IPS DF 19.7 (cell line): ENCODE measurements at regions not wholly inside any gene's neighbourhood (a gene's known extent, or its start where the extent isn't known, plus 50 kb on each side); places are given as distances from the start of the nearest gene placed in this dataset.

Experiments
- DNase-seq: peaks from one replicate; pipeline ENCODE4 v3.0.0-alpha.2; 2013; ENCODE audit warnings: low read depth, low spot score

DNA sequence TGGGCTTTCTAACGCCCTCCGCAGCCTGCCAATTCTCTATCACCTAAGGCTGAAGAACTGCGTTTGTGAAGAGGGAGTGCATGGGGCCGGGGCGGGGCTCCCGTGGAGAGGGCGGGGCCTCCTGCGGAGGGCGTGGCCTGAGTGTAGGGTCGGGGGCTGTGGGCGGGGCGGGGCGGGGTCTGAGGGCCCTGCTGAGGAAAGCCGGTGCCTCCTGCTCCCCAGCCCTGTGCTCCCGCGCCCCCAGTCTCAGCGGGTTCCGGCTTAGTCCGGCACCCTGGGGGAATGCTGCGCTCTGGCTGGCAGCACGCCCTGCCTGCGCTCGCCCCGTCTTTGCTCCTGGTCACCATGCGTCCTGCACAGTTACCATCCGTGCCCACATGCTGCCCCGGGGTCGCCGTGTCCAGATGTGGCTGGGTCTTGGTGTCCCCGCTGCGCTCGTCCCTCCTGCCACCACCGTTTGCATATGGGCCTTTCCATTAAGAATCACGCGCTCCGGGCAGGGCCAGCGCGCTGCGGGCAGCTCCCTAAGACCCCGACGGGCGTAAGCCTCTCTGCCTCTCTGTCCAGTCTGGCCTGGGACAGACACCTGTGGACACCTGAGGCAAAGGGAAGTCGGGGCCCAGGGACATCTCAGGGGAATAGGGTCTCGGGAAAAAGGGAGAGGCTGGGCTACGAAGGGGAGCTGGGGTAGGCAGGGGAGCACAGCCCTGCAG lies 144.0 kb upstream of the RET start:
- DNase-seq: no peak

DNA sequence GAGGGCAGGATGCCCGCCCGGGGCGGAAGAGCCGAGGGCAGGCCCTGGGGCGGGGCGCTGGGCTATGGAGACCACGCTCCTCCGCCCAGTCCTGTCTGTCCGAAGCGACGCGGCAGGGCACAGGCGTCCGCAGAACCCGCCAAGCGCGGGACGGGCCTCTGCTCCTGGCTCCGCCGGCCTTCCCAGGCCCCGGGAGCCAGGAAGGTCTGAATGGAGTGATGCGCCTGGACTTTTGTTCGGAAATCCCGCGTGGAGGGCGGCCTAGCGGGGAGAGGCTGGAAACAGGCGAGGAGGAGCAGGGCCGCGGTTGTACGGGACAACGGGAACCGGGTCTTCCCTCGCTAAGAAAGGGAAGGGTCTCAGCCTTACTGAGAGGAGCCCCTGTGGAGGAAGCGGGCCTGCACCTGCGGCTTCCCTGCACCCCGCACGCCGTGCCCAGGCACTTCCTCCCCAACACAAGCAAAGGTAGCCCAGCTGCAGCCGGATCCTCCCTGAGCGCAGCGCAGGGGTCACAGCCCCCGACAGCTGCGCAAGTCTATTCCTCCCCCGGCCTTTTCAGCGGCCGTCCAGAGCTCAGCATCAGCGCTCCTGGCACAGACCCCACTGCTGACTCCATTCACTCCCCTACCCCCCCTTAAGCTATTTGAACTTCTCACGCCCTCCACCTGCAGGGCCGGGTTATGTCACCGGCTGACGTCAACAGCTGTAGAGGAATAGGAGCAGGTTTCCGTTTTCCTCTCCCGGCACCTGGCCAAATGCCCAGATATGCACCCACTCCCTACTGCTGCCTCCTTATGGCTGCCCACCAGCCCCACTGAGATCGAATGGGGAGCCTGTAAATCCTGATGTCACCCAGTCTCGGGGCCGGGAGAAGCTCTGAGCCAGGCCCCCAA lies 143.2 kb upstream of the RET start:
- DNase-seq: no peak

DNA sequence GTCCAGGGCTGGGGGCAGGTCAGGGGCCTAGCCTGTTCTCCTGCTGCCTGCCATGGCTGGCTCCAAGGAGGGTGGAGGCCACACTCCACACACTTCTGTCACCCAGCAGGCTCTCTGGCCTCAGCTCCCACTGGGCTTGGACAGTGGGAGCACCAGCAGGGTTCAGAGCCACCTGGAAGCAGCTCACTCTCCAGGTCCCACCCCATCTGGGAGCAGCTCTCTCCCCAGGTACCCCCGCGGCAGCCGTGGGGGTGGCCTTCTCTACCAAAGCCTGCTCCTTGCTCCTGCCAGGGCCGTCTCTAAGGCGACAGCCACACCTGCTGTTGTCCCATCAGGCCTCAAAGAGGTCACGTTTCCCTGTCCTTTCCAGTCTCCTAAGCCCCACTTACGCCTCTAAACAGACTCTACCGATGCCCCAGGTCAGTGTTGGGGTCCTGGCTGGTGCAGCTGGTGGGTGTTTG lies 142.5 kb upstream of the RET start:
- DNase-seq: no peak

DNA sequence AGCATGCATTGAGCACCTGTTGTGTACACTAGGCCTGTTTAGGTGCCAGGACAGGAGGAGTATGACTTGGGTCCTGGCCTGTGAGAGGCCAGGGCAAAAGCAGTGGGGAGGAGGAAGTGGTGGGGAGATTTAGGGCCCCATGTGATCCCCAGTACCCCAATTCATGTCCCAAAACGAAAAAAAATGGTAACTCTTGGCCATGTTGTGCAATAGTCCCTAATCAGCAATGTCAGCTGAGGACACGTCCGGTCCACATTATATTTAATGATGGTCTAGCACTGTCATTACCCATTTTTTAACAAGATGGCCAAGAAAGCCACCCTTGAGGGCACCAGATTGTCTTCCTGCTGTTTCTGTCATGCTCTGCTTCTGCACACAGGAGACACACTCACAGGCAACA lies 142.0 kb upstream of the RET start:
- no peak for DNase-seq

DNA sequence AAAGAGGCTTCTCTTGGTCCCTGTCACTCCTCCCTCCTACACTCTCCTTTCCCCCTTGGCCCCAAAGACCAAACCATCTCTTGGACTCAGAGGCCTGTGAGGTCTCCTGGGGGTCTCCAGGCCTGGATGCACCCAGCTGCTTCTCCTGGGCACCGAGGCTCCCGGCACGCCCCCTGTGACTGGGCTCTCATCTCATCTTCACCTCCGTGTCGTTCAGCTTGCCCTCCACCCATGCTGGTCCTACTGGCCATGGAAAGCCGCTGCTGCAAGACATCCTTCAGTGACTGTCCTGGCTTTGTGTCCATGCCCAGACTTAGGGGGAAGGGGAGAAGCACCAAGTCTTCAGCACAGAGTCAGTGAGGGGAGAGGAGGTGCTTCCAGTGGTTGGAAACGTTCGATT lies 141.4 kb upstream of the RET start:
- DNase-seq: no peak

DNA sequence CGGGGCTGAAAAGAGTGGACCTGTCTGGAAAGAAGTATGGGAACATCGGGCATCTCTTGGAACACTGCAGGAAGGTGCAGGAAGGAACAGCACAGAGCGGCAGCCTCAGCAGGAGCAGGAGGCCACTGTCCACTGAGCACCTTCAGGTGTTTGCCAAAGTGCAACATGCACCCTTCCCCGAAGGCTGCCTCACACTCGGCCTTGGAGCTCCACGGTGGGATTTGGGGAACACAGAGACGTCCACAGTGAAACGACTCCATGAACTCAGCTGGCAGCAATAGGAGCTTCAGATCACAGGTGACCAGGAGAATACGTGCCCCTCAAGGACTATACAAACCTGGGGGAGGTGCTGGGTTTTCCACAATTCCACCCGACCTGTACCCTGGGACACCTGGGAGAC lies 140.3 kb upstream of the RET start:
- no peak for DNase-seq

DNA sequence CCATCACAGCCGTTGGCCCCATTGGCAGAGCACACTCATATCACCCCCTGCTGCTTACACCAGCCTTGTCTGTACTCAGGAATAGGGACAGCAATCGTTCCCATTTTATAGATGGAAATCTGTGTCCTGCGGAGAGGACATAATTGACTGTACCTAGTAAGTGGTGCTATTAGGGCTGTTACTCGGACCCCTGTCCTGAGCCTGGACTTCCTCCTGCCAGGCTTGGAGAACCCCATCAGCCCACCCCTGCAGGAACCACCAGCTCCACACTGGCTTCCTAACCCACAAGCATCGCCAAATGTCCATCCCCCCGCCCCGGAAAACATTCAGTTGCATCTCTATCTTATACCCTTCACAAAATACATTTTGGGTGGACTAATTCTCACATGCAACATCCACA lies 139.8 kb upstream of the RET start:
- DNase-seq: no peak

DNA sequence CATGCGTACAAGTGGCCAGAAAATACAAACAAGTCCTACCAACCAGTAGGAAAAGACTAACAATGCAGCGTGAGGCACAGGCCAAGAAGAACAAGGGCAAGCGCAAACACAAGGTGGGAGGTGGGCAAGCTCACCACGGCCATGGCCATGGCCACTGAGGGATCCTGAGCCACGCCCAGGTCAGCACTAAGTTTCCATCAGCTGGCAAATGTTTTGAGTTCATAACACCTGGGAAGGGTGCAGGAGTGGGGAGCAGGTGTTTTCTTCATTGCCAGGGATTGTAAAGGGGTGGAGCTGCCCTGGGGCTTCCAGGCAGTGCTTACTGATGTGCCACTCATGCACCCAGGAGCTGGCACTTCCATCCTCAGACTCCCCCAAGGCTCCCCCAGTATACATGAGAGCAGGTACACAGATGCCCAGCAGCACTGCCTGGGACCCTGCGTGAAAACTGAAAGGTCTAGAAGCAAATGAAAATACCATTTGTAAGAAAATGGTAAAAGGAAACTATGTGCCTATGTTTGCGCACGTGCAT lies 139.2 kb upstream of the RET start:
- DNase-seq: no peak

DNA sequence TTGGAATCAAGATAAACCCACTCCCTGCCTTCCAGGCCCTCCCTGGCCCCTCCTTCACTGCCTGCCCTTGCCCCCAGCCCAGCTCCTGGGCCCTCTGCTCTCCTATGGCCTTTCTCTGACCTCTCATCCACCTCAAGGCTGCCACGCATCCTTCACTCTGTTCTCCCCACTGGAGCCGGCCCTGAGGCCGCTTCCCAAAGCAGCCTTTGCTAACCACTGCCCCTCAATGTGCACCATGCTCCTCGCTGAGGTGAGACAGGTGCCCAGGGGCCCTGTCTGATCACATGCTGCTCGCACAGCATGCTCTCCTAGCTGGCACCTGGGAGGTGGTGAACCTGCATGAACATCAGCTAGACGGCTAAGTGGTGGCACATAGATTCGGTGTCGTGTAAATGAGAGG lies 138.5 kb upstream of the RET start:
- no peak for DNase-seq

DNA sequence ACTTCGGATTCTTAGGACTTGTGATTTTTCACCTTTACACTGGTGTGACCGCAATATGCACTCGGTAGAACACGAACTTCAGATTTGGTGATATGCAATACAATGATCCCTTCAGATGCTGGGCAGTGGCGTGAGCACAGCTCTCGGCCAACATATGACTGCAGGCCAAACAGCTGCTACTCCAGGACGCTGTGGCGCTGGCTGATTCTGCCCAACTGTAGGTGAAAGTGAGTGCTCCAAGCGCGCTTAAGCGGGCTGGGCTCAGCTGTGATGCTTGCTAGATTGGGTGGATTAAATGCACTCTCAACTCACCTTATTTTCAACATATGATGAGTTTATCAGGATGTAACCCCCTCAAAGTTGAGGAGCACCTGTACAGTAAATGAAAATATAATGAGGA lies 137.6 kb upstream of the RET start:
- no peak for DNase-seq

DNA sequence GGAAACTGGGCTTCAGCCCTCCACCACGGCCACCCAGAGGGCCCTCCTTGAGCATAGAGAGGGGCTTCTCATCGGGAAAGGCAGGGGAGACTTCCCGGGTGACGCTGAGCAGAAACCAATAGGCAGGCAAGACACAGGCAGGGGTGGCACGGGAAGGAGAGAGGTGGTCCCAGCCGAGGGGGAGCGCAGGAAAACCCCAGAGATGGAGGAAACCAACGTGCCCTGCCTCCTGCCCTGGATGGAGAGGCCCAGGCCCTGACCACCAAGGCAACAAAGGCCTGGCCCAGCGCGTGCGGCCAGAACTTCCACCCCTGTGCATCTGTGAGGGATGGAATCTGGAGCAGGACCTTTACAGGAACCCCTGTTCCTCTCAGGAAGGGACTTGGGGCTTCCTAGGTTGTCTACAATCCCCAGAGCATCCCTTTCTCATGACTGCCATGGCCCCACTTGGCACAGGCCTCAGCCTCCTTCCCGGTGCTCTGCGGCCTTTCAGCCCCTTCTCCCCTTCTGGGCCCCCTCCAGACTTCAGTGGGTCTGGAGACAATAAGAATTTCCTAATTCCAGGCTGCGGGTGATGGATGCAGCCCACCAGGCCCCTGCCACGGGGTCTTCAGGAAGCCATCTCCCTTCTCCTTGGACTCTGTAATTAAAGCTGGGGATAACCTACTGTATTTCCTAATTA lies 137.0 kb upstream of the RET start:
- no peak for DNase-seq

DNA sequence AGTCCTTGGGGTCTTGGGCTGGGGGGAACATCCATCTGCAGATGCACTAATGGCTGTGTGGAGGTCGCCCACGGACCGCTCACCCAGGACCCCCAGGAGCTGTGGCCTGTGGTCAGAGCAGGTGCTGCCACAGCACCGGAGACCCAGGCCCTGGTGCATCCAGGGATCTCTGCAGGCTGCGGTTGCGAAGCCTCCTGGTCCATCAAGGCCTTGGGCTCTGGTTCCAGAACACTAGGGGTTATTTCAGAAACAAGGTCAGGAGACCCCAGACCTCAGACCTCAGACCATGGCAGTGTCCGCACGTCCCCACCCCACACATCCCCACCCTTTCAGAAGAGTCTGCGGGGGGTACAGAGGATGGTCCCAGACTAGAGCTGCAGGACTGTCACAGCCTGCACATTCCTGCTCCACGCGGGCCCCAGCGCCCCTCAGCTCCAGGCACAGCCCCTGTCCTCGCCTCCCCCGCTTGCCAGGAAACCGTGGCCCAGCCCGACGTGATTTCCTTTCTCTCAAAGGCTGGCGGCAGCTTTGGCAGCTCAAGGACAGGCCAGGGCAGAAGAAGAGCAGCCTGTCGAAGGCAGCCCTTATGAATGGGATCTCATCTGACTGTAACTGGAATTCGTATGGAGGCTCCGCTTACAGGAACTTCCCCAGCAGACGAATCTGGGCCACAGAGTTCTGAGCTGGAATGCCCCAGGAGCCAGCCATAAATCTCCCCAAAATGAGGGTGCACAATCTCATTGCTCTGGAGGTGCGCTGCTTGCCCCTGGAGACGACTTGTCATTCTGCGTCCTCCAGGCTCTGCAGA lies 136.2 kb upstream of the RET start:
- DNase-seq: no peak

DNA sequence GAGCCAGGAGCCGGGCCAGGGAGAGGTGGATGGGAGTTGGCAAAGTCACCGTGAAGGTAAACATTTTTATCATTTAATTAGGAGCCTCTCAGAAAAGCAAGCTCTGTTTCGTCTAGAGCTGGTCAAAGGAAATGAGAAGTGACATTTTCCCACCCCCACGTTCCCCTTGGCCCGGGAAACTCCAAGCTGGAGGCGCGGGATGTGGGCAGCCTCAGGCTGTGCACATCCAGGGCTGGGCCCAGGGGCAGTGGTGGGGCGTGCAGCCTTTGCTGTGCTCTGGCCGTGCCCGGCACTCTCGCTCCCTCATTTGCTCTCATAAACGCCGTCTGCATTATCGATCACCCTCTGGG lies 135.6 kb upstream of the RET start:
- no peak for DNase-seq

DNA sequence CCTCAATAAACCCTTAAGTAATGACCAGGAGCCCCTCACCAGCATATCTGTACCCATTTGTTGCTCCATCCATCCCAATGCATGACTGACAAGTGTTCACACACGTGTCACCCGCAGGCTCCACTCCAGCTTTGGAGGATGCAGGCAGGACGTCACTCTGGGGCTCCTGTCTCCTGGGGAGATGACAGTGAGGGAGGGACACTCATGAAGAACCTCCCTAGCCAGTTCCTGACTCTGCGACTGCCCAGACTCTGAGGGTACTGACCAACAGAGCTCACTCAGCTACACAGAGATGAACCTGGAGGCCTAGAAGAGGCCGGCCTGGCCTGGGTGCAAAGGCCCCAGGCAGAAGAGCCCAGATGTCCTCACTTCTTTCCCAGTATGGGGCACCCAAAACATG lies 135.1 kb upstream of the RET start:
- no peak for DNase-seq

DNA sequence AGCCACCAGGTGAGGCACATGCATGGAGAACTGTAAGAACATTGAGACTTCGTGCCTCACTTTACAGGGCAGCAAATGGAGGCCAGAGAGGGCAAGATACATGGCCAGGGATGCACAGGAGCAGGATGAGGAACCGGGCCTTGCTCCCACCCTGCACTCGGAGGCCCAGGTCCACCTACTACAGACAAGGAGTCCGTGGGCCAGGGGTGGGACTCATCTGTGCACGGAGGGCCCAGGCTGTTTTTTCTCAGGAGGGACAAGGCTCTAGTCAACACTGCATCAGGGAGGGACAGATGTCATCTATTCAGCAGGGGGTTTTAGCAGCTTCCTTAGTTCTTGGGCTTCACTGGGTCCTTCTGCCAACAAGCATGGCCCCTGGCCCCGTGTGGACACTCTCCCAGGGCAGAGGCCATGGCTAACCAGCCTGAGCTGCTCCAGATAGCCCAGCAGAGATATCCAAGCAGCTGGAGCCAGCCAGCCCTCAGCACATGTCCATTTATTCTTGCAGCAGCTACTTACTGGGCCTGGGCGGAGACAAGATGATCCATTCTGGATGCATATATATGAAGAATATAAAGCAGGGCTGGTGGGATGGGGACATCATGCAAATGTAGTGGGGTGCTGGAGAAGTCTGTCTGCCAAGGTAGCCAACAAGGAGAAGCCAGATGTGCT lies 134.5 kb upstream of the RET start:
- no peak for DNase-seq

DNA sequence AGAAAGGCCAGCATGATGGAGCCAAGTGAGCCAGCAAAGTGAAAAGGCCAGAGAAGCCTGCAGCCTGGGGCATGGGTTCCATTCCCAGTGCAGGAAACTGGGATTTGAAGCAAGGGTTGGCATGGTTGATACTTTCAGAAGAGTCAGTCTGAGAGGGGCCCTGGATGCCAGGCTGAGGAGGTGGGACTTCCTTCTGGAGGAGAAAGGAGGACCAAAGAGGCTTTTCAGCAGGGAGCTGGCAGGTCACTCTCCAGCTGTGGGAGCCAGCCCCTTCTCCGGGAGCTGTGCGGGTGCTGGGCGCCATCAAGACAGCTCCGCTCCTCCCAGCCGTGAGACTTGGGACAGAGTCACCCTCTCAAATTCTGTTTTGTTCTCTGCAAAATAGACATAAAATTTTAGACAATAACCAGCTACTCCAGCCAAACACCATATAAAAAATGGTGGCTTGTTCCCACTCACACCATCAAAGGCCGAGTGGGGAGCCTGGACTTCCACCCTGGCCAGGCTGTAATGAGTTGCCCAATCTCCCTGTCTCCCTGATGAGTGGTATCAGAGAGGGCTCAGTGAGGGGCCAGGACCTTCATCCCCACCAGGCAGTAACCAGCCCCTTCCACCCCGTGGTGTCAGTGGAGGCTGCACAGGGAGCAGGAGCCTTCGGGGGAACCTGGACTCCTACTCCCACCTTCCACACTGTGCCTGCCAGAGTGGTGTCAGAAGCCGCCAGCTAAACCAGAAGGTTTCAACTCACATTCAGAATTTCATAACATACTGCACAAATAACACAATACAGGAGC lies 133.6 kb upstream of the RET start:
- DNase-seq: no peak

DNA sequence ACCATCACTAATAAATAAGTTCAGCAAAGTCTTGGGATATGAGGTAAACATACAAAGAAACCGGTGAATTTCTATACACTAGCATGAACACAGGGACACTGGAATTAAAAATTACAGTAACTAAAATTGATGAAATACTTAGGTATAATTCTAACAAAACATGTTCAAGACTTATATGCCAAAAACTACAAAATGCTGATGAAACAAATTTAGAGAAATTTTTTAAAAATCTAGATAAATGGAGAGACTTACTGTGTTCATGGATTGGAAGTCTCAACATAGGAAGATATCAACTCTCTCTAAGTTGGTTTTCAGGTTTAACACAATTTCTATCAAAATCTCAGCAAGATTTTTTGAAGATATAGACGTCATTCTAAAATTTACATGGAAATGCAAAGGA lies 128.8 kb upstream of the RET start:
- no peak for DNase-seq

DNA sequence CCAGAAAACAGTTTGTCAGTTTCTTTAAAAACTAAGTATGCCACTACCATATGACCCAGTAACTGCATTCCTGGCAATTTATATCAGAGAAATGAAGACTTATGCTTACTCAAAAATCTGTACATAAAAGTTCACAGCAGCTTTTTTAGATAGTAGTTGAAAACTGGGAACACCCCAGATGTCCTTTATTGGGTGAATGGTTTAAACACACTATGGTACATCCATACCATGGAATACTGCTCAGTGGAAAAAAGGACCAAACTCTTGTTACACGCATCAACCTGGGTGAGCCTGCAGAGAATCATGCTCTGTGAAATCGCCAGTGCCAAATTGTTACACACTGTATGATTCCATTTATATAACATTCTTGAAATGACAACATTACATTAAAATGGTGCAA lies 127.6 kb upstream of the RET start:
- no peak for DNase-seq

DNA sequence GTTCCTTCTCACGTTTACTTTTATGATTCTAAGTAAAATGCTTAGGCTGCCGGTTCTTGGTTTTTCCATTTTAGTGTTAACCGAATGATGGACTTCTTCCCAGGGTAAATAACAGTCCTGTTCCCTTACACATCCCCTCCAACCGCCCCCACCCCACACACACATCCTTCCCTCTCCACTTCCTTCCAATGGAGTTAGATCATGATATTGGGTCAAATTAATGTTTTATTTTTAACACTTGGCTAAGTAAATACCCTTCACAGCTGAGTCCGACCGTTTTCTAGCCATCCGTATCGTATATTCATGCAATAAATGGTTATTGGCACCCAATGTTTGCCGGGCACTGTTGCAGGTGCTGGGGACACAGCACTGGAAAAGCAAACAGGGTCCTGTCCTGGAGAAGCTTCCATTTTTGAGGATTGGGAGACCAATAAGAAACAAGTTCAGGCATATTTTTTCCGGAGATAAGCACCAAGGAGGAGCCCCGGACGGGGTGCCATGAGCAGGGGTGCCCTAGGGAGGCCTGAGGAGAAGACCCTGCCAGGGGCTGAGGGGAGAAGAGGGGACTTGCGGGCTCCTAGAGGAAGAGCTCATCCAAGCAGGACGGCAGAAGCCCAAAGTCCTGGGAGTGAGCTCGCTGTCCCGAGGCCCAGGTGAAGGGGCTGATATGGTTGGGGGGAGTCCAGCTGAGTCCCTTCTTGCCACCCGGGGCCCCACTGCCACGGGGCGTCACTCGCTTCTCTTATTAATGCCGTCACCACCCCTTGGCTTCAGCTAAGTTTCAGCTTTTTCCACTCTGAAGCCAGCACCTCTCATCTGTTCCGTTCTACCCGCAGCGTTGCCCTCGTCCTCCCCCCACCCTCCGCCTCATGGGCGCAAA lies 126.0 kb upstream of the RET start:
- DNase-seq: no peak
